Endothelial cell of umbilical vein (primary cell): ENCODE measurements at regions not wholly inside any gene's neighbourhood (a gene's known extent, or its start where the extent isn't known, plus 50 kb on each side); places are given as distances from the start of the nearest gene placed in this dataset.

Source experiments
- BruUV-seq: library from RNA; stranded (reverse); fragments of 400-500 nt; replicated peaks from 2 replicates; lab custom pipeline; 2021; lab: Mats Ljungman, UMichigan
- CTCF ChIA-PET: fragments of 300-600, 350-600 bp; sonication (Branson Sonifier 250); formaldehyde crosslinking; loops from one replicate; lab custom pipeline; 2021; ENCODE audit warnings: antibody characterized with exemption, inconsistent platforms; lab: Charles Lee
- POLR2A ChIA-PET: fragments of 300-600, 350-600 bp; sonication (Branson Sonifier 250); formaldehyde crosslinking; loops from one replicate; lab custom pipeline; 2021; ENCODE audit warnings: antibody characterized with exemption, inconsistent platforms; lab: Charles Lee
- DNase-seq: peaks from one replicate; pipeline ENCODE4 v3.0.0-alpha.2; 2011; ENCODE audit warnings: low read depth, low spot score
- FAIRE-seq: peaks from 2 replicates; lab custom pipeline; 2011; peaks lifted over from hg19 to GRCh38; lab: Jason Lieb, UNC
- H2AFZ ChIP-seq: 2 replicates; pipeline ENCODE4 v1.6.0; 2012; ENCODE audit warnings: low read depth, low read length, control low read depth, inconsistent platforms
- H3K27ac ChIP-seq: 2 replicates; pipeline ENCODE4 v1.5.1; 2011; ENCODE audit warnings: low read depth, mild to moderate bottlenecking, control low read depth, low read length, moderate library complexity; ENCODE audit not compliant: insufficient read depth
- H3K27me3 ChIP-seq, 2 experiments: 2 replicates each; pipeline versions ENCODE4 v1.6.0 to v1.6.1; 2011; ENCODE audit warnings: low read length in 2 of 2, mixed read lengths in 1 of 2; ENCODE audit not compliant: control insufficient read depth in 2 of 2, insufficient read depth in 2 of 2
- H3K36me3 ChIP-seq, 2 experiments: 2 replicates in 1 of 2; 3 replicates in 1 of 2; pipeline ENCODE4 v1.5.1; 2011; ENCODE audit warnings: low read length in 2 of 2, mild to moderate bottlenecking in 1 of 2, moderate library complexity in 1 of 2; ENCODE audit not compliant: control insufficient read depth in 2 of 2, insufficient read depth in 2 of 2; ENCODE audit errors: extremely low read depth in 1 of 2
- H3K4me1 ChIP-seq: 3 replicates; pipeline ENCODE4 v1.5.1; 2011; ENCODE audit warnings: mild to moderate bottlenecking, low read length; ENCODE audit not compliant: control insufficient read depth, insufficient read depth; ENCODE audit errors: extremely low read depth
- H3K4me2 ChIP-seq: 2 replicates; pipeline ENCODE4 v1.6.1; 2011; ENCODE audit warnings: low read length, control low read depth, mixed read lengths; ENCODE audit not compliant: insufficient read depth
- H3K4me3 ChIP-seq, 3 experiments: fragments of 200-600 bp in 1 of 3; sonication (generic), shearing (Covaris generic) in 1 of 3; replicated peaks in 1 of 3; 2 replicates each; pipeline ENCODE4 v1.5.1; 2011 to 2016; ENCODE audit warnings: control low read depth in 3 of 3, low read length in 3 of 3, mild to moderate bottlenecking in 2 of 3, inconsistent platforms in 1 of 3, low read depth in 1 of 3, moderate library complexity in 1 of 3; ENCODE audit not compliant: insufficient read depth in 1 of 3
- H3K79me2 ChIP-seq: 2 replicates; pipeline ENCODE4 v1.6.0; 2012; ENCODE audit warnings: low read length, inconsistent platforms; ENCODE audit not compliant: control insufficient read depth, insufficient read depth
- H3K9ac ChIP-seq: replicated peaks from 2 replicates; pipeline ENCODE3; 2011; ENCODE audit warnings: low read length, control low read depth; ENCODE audit not compliant: insufficient read depth; ENCODE audit errors: extremely low read depth
- H3K9me1 ChIP-seq: replicated peaks from 3 replicates; pipeline ENCODE4 v1.6.0; 2011; ENCODE audit warnings: mild to moderate bottlenecking, low read length; ENCODE audit not compliant: control insufficient read depth, insufficient read depth; ENCODE audit errors: extremely low read depth
- H3K9me3 ChIP-seq: replicated peaks from 2 replicates; pipeline ENCODE4 v1.5.1; 2012; ENCODE audit warnings: low read length, inconsistent platforms; ENCODE audit not compliant: control insufficient read depth, insufficient read depth
- H4K20me1 ChIP-seq: replicated peaks from 2 replicates; pipeline ENCODE3; 2011; ENCODE audit warnings: mild to moderate bottlenecking, low read length; ENCODE audit not compliant: control insufficient read depth, insufficient read depth; ENCODE audit errors: extremely low read depth
- EZH2 ChIP-seq: IDR thresholded peaks from 2 replicates; pipeline ENCODE4 v1.6.1; 2012; ENCODE audit warnings: borderline replicate concordance, low read depth, mild to moderate bottlenecking, moderate library complexity, low read length, inconsistent platforms; ENCODE audit not compliant: severe bottlenecking
- FOS ChIP-seq: IDR thresholded peaks from 2 replicates; pipeline ENCODE4 v1.6.1; 2011; ENCODE audit warnings: mild to moderate bottlenecking, low read length, moderate library complexity, borderline replicate concordance; ENCODE audit not compliant: insufficient read depth
- JUN ChIP-seq: IDR thresholded peaks from 2 replicates; pipeline ENCODE4 v1.6.1; 2011; ENCODE audit warnings: borderline replicate concordance, low read depth; ENCODE audit not compliant: insufficient read length, insufficient read depth
- MYC ChIP-seq: IDR thresholded peaks from one replicate; pipeline ENCODE4 v1.6.1; 2011; ENCODE audit warnings: mild to moderate bottlenecking, low read depth, low read length
- POLR2A ChIP-seq: IDR thresholded peaks from 2 replicates; pipeline ENCODE4 v1.6.1; 2012; ENCODE audit warnings: low read depth, mild to moderate bottlenecking, control low read depth, low read length
- POLR2AphosphoS5 ChIP-seq: IDR thresholded peaks from 2 replicates; pipeline ENCODE4 v1.6.1; 2012; ENCODE audit warnings: low read depth, mild to moderate bottlenecking, control low read depth, low read length, moderate library complexity; ENCODE audit not compliant: insufficient read depth
- dilution Hi-C: fragments of 300-500 bp; cut with MboI; formaldehyde crosslinking; loops from one replicate; pipeline ENCODE4 v1.15.0; 2019; ENCODE audit warnings: low sequenced_read_pairs; ENCODE audit not compliant: extremely low pct_ligation_motif_present
- intact Hi-C: fragments of 100-400 bp; cut with micrococcal nuclease; formaldehyde crosslinking; loops from one replicate; pipeline ENCODE4 v1.10.0; 2022
- TF ChIP-seq, protein P1 (sequence below), 2 donors: IDR thresholded peaks; 1 replicate in 1 of 2; 2 replicates in 1 of 2; pipeline ENCODE4 v1.5.1; 2011; ENCODE audit warnings: low read length in 2 of 2, mild to moderate bottlenecking in 2 of 2, moderate library complexity in 2 of 2, control low read depth in 1 of 2, inconsistent platforms in 1 of 2, low read depth in 1 of 2; ENCODE audit not compliant: insufficient read depth in 1 of 2; ENCODE audit errors: extremely low read depth in 1 of 2

DNA sequence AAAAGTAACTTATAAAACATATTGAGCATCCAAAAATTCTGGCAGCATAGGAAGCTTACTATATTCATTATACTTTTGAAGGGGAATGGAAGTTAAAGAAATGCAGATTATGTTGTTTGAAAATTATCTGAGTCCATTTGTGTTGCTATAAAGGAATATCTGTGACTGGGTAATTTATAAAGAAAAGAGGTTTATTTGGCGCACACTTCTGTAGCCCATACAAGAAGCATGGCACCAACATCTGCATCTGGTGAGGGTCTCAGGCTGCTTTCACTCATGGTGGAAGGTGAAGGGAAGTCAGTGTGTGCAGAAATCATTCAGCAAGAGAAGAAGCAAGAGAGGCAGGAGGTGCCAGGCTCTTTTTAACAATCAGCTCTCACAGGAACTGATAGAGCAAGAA lies 55.5 kb upstream of the BACH1 start:
- Histone ChIP-seq H4K20me1 (no peaks in the 10 kb centered on the region), H2AFZ (no peak overlapping the region), H3K36me3 (no peaks in the 10 kb centered on the region), H3K4me3 (no peak overlapping the region), H3K27me3 (no peaks in the 10 kb centered on the region), H3K9me1 (no peaks in the 10 kb centered on the region), H3K79me2 (no peaks in the 10 kb centered on the region), H3K27ac (no peak overlapping the region), H3K4me2 (no peak overlapping the region), H3K9ac (no peak overlapping the region), H3K9me3 (no peaks in the 10 kb centered on the region), H3K4me1 (no peaks in the 10 kb centered on the region)
- TF ChIP-seq, protein P1, sequence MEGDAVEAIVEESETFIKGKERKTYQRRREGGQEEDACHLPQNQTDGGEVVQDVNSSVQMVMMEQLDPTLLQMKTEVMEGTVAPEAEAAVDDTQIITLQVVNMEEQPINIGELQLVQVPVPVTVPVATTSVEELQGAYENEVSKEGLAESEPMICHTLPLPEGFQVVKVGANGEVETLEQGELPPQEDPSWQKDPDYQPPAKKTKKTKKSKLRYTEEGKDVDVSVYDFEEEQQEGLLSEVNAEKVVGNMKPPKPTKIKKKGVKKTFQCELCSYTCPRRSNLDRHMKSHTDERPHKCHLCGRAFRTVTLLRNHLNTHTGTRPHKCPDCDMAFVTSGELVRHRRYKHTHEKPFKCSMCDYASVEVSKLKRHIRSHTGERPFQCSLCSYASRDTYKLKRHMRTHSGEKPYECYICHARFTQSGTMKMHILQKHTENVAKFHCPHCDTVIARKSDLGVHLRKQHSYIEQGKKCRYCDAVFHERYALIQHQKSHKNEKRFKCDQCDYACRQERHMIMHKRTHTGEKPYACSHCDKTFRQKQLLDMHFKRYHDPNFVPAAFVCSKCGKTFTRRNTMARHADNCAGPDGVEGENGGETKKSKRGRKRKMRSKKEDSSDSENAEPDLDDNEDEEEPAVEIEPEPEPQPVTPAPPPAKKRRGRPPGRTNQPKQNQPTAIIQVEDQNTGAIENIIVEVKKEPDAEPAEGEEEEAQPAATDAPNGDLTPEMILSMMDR (IDR thresholded peaks at IDR 0.05; ENCODE audit: extremely low read depth in 1 of 2, insufficient read depth in 1 of 2, low read depth in 1 of 2, low read length in 2 of 2), result no peak
- TF ChIP-seq FOS (no peak), POLR2AphosphoS5 (no peak), MYC (no peak), JUN (no peak), EZH2 (no peak), POLR2A (no peak)
- FAIRE-seq (no peak), DNase-seq (no peak)
- no TSS peak for BruUV-seq
- dilution Hi-C loops, result no loop called here
- ChIA-PET POLR2A (no interaction called here), CTCF (interaction anchor here (1.2 to 1.9 kb wide), 3 partner anchors 13 to 18 kb away, joined by 4 to 5 read pairs (median 4); no protein-coding TSS in a partner anchor)
- intact Hi-C loops, result no loop called here
